Astrocyte of the cerebellum (primary cell): ENCODE measurements at regions not wholly inside any gene's neighbourhood (a gene's known extent, or its start where the extent isn't known, plus 50 kb on each side); places are given as distances from the start of the nearest gene placed in this dataset.

Experiments
- DNase-seq: peaks from one replicate; pipeline ENCODE4 v3.0.0-alpha.2; 2011; ENCODE audit warnings: low read depth
- H3K4me3 ChIP-seq: 2 replicates; pipeline ENCODE4 v1.5.1; 2011; ENCODE audit warnings: mild to moderate bottlenecking, low read depth, low read length, moderate library complexity
- CTCF ChIP-seq: IDR thresholded peaks from 2 replicates; pipeline ENCODE4 v1.5.1; 2012; ENCODE audit warnings: low read length, low read depth, moderate library complexity, mild to moderate bottlenecking; ENCODE audit errors: missing control alignments
- in situ Hi-C: cut with HindIII; loops from 2 replicates; pipeline ENCODE4 v1.10.0; 2017; ENCODE audit warnings: low sequenced_read_pairs

DNA sequence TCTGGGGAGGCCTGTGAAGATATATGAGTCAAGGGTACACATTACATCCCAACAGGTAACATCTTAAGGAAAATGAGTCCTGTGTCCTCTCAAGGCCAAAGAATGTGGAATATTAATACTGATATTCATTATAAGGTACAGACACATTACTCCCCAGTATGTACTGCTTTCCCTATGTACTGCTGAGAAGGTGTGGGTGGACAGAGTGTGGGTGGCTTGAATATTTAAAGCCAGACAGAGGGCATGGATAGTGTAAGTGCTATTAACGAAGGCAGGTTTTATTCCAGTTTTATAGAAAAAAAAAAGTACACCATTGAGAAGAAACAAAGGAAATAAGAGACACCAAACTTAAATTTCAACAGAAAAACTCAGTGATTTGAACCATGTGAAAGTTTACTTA is 1054.4 kb downstream of the XPNPEP1 start:
- in situ Hi-C loops, result no loop called here
- no peak overlapping the region for H3K4me3 ChIP-seq
- no peak for TF ChIP-seq CTCF
- DNase-seq, result no peak

DNA sequence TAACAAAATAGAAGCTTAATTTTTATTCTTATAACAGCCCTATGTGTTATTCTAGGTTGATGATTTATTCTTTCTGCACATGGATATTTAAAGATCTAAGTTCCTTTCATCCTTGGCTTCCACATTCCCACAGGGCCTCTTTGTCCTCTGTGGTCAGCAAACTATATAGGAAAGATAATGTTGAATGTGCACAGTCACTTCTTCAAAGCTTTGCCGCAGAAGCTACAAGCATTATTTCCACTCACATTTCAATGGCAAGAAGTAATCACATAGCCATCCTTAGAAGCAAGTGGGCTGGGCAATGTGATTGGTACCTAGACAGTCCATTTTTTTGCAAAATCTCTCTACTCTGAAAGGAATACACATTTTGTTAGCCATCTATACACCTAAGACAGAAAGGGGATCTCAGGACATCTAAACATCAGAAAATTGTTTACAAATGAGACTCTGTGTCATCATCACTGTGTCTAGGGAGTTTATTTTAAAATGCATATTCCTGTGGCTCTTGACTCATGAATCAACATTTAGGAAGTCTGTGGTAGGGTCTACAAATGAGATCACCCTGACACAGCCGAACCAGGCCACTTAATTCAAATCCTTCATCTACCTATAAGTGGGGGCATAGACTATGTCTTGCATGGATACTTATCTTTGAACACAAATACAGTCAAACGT is 1060.5 kb downstream of the XPNPEP1 start:
- in situ Hi-C loops, result no loop called here
- no peak for TF ChIP-seq CTCF
- DNase-seq, result peak; percentile 6
- no peak overlapping the region for H3K4me3 ChIP-seq

DNA sequence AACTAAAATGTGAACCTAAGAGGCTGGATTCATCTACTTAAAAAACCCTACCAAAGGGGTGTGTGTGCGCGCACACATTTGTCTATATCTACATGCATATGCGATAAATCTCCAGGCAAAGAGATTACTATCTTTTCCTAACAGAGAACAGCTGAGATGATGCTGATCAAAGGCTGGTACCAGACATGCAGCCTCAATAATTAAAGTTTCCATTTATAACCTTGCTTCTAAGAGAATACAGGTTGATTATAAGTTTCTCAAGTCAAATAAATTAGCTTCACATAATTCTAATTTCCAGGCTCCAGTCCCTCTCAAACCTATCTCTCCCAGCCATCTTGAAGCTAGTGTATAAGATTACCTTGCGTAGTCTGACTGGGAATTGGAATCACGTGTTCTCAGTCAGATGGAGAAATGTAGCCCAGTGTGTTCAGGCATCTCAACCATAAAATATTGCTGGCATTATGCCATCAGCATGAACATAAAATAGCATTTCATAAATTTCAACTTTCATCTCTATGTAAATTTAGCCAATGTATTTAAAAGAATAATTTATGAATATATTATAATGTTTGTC is 1062.0 kb downstream of the XPNPEP1 start:
- in situ Hi-C loops, result no loop called here
- TF ChIP-seq CTCF, result no peak
- no peak overlapping the region for H3K4me3 ChIP-seq
- no peak for DNase-seq

DNA sequence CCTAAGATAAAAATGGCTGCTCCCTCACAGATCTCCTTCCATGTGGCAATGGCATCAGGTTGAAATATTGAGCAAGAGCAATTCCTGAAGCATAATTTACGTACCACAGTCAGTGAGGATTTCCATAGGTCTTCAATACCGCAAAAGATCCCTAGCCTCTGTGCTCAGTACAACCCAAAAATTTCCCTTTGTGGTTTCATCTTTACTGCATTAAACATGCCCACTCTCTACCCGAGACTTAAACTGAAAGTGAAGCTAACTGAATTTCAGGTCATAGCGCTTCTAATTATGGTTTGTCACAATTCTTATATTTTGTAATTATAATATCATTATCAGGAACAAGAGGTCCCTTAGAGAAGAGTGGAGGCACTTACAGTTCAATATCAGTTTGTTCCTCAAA is 1071.1 kb downstream of the XPNPEP1 start:
- DNase-seq, result no peak
- TF ChIP-seq CTCF, result no peak
- in situ Hi-C loops, result no loop called here
- H3K4me3 ChIP-seq, result no peak overlapping the region

DNA sequence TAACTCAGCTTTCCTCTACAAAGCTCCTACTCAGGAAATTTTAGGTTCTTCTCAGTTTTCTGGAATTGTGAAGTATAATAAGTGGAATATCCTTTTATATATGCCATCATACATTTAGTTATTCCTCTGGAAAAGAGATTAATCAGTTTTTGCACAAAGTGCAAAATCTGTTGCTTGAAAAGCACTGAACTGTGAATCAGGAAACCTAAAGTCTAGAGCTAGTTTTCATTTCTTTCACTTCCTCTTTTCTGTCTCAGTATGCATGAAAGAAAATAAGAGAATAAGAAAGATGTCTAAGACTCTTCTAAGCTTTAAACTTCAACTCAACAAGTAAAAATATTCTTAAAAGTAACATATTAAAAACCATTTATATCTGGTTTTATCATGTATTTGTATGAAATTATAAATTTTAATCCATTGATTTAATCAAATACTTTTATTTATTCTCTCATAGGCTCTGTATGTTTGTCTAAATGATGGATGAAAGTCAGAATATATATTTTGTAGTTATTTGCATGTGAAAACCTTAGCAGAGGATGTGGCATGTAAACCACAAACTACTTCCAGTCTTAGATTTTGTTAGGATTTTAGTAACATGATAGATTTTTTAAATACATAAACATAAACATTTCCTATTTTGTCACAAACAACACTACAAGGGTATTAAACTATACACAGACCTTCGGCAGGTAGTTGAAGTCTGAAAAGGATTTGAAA is 1073.0 kb downstream of the XPNPEP1 start:
- in situ Hi-C loops, result no loop called here
- no peak overlapping the region for H3K4me3 ChIP-seq
- no peak for DNase-seq
- no peak for TF ChIP-seq CTCF

DNA sequence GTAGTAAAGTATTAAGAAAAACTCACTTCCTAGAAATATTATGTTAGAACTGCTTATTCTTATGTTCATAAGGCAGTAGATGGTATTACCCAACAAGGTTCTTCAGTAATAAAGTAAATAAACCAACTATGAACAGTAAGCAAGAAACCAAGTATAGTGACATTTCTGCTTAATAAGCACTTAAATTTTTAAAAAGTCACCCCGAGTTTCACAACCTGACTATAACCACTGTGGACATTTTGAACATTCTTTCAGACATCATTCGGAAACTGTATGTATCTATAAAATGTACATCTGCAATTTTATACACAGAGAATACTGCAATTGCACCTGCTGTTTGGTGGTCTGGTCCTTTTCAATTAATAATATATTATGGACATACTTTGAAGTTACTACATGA is 1073.6 kb downstream of the XPNPEP1 start:
- no peak overlapping the region for H3K4me3 ChIP-seq
- TF ChIP-seq CTCF, result no peak
- no peak for DNase-seq
- in situ Hi-C loops, result no loop called here
